Loucy (cell line): ENCODE measurements at regions not wholly inside any gene's neighbourhood (a gene's known extent, or its start where the extent isn't known, plus 50 kb on each side); places are given as distances from the start of the nearest gene placed in this dataset.

Experiments
- EZH2phosphoT487 ChIP-seq: fragments of 200-600 bp; IDR thresholded peaks from 2 replicates; pipeline ENCODE4 v1.6.1; 2018; ENCODE audit warnings: antibody characterized with exemption, mild to moderate bottlenecking, moderate library complexity, borderline replicate concordance
- TF ChIP-seq, protein P1 (sequence below): fragments of 200-600 bp; sonication (generic); conservative IDR thresholded peaks from 2 replicates; pipeline ENCODE4 v1.5.1; 2014; ENCODE audit warnings: mild to moderate bottlenecking, antibody characterized with exemption, low read length

DNA sequence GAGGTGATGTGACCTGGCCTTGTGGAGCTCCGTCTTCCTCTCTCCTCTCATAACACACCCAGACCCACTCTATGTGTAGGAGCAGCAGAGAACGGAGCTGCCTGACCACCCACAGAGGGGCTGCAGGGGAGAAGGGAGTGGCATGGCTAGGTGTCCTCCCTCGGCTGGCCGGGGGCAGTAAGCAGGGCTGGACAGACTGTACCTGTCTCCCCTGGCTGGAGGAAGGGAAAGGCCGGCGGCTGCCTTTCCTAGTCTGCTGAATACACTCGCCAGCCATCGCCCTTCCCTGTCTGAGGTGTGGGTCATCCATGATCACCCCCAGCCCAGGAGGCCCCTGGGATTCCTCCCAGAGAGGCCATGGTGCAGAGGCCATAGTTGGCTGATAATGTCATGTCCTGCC lies 187.2 kb upstream of the AJAP1 start:
- TF ChIP-seq, protein P1, sequence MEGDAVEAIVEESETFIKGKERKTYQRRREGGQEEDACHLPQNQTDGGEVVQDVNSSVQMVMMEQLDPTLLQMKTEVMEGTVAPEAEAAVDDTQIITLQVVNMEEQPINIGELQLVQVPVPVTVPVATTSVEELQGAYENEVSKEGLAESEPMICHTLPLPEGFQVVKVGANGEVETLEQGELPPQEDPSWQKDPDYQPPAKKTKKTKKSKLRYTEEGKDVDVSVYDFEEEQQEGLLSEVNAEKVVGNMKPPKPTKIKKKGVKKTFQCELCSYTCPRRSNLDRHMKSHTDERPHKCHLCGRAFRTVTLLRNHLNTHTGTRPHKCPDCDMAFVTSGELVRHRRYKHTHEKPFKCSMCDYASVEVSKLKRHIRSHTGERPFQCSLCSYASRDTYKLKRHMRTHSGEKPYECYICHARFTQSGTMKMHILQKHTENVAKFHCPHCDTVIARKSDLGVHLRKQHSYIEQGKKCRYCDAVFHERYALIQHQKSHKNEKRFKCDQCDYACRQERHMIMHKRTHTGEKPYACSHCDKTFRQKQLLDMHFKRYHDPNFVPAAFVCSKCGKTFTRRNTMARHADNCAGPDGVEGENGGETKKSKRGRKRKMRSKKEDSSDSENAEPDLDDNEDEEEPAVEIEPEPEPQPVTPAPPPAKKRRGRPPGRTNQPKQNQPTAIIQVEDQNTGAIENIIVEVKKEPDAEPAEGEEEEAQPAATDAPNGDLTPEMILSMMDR: no peak
- TF ChIP-seq EZH2phosphoT487: no peak
